Neural cell (in vitro differentiated cells): ENCODE measurements at regions not wholly inside any gene's neighbourhood (a gene's known extent, or its start where the extent isn't known, plus 50 kb on each side); places are given as distances from the start of the nearest gene placed in this dataset.
A peak's percentile ranks its signal among the peaks of the same experiment; 100 is the strongest.

ENCODE experiments used
- H2AFZ ChIP-seq: fragments of 200-600, 300-800 bp; sonication (generic), shearing (Covaris generic); 2 replicates; pipeline ENCODE4 v1.6.0; 2014; ENCODE audit warnings: low read depth, mild to moderate bottlenecking, antibody characterized with exemption, low read length, moderate library complexity
- H3F3A ChIP-seq: fragments of 200-600 bp; shearing (Covaris generic); 2 replicates; pipeline ENCODE4 v1.6.1; 2016; ENCODE audit warnings: mild to moderate bottlenecking, moderate library complexity, mixed read lengths, antibody characterized with exemption, low read length; ENCODE audit not compliant: insufficient read depth, poor library complexity, severe bottlenecking
- H3K27ac ChIP-seq: fragments of 200-600, 300-800 bp; sonication (generic), shearing (Covaris generic); 2 replicates; pipeline ENCODE4 v1.5.1; 2014; ENCODE audit warnings: mild to moderate bottlenecking, low read length, moderate library complexity
- H3K27me3 ChIP-seq: fragments of 300-800, 200-600 bp; sonication (generic), shearing (Covaris generic); 2 replicates; pipeline ENCODE4 v1.6.0; 2014; ENCODE audit warnings: mild to moderate bottlenecking, low read depth, low read length, moderate library complexity; ENCODE audit not compliant: insufficient read depth
- H3K36me3 ChIP-seq: fragments of 300-800, 200-600 bp; sonication (generic), shearing (Covaris generic); 2 replicates; pipeline ENCODE4 v1.5.1; 2014; ENCODE audit warnings: mild to moderate bottlenecking, antibody characterized with exemption, low read length, moderate library complexity; ENCODE audit not compliant: insufficient read depth
- H3K4me2 ChIP-seq: fragments of 300-800, 200-600 bp; sonication (generic), shearing (Covaris generic); 2 replicates; pipeline ENCODE4 v1.6.0; 2014; ENCODE audit warnings: mild to moderate bottlenecking, low read length
- H3K4me3 ChIP-seq: fragments of 300-800, 200-600 bp; sonication (generic), shearing (Covaris generic); 2 replicates; pipeline ENCODE4 v1.5.1; 2014; ENCODE audit warnings: mild to moderate bottlenecking, low read length, moderate library complexity
- H3K79me2 ChIP-seq: fragments of 200-600 bp; shearing (Covaris generic); replicated peaks from 2 replicates; pipeline ENCODE4 v1.6.0; 2014; ENCODE audit warnings: mild to moderate bottlenecking, low read length, moderate library complexity; ENCODE audit not compliant: insufficient read depth
- H3K9ac ChIP-seq: fragments of 300-800, 200-600 bp; sonication (generic), shearing (Covaris generic); 2 replicates; pipeline ENCODE4 v1.6.1; 2016; ENCODE audit warnings: mild to moderate bottlenecking, low read length, mixed read lengths
- H3K9me2 ChIP-seq: fragments of 200-600 bp; shearing (Covaris generic); 2 replicates; pipeline ENCODE4 v1.6.1; 2016; ENCODE audit warnings: mild to moderate bottlenecking, low read length, mixed read lengths; ENCODE audit not compliant: insufficient read depth
- H3K9me3 ChIP-seq: fragments of 200-600, 300-800 bp; sonication (generic), shearing (Covaris generic); 2 replicates; pipeline ENCODE4 v1.6.1; 2016; ENCODE audit warnings: mild to moderate bottlenecking, mixed run types, low read length, moderate library complexity, mixed read lengths
- H4K20me1 ChIP-seq: fragments of 200-600 bp; shearing (Covaris generic); 2 replicates; pipeline ENCODE4 v1.6.1; 2016; ENCODE audit warnings: mild to moderate bottlenecking, mixed run types; ENCODE audit not compliant: insufficient read depth
- CTCF ChIP-seq: fragments of 450-650 bp; IDR thresholded peaks from 2 replicates; pipeline ENCODE4 v1.5.1; 2014; ENCODE audit warnings: antibody characterized with exemption, mild to moderate bottlenecking, moderate library complexity; ENCODE audit not compliant: poor library complexity, severe bottlenecking
- EP300 ChIP-seq: fragments of 450-650 bp; conservative IDR thresholded peaks from 2 replicates; pipeline ENCODE4 v1.6.1; 2014; ENCODE audit warnings: antibody characterized with exemption, mild to moderate bottlenecking, moderate library complexity; ENCODE audit not compliant: poor library complexity, severe bottlenecking
- MXI1 ChIP-seq: fragments of 450-650 bp; conservative IDR thresholded peaks from 2 replicates; pipeline ENCODE4 v1.6.1; 2014; ENCODE audit warnings: antibody characterized with exemption, mild to moderate bottlenecking; ENCODE audit not compliant: poor library complexity, severe bottlenecking
- POLR2AphosphoS5 ChIP-seq: IDR thresholded peaks from 2 replicates; pipeline ENCODE4 v1.6.1; 2012
- RAD21 ChIP-seq: fragments of 450-650 bp; conservative IDR thresholded peaks from 2 replicates; pipeline ENCODE4 v1.6.1; 2014; ENCODE audit warnings: antibody characterized with exemption, mild to moderate bottlenecking, moderate library complexity
- SMC3 ChIP-seq: fragments of 450-650 bp; conservative IDR thresholded peaks from 2 replicates; pipeline ENCODE4 v1.6.1; 2014; ENCODE audit warnings: antibody characterized with exemption, mild to moderate bottlenecking, moderate library complexity; ENCODE audit not compliant: poor library complexity
- TAF1 ChIP-seq: IDR thresholded peaks from 2 replicates; pipeline ENCODE4 v1.6.1; 2012; ENCODE audit warnings: low read depth

GRCh38 chr4:136922066-136922465 is 610.2 kb downstream of the PCDH18 start:
- Histone ChIP-seq H3K36me3 (no peaks in the 10 kb centered on the region), H3K9me3 (no peaks in the 10 kb centered on the region), H3K4me3 (no peak overlapping the region), H4K20me1 (no peaks in the 10 kb centered on the region), H3K79me2 (no peaks in the 10 kb centered on the region), H3K27me3 (no peaks in the 10 kb centered on the region), H3F3A (no peaks in the 10 kb centered on the region), H3K27ac (no peak overlapping the region), H2AFZ (no peak overlapping the region), H3K9ac (no peak overlapping the region), H3K4me2 (no peak overlapping the region), H3K9me2 (no peaks in the 10 kb centered on the region)
- TF ChIP-seq EP300 (no peak), CTCF (no peak), SMC3 (no peak), POLR2AphosphoS5 (no peak), RAD21 (no peak)

- Histone ChIP-seq H3K9ac (no peak overlapping the region), H4K20me1 (no peaks in the 10 kb centered on the region), H3K4me2 (peak overlapping the region; percentile 13), H3K79me2 (no peaks in the 10 kb centered on the region), H3K27ac (peak overlapping the region; percentile 37), H3K9me3 (no peaks in the 10 kb centered on the region), H2AFZ (no peak overlapping the region), H3K4me3 (peak overlapping the region; percentile 1), H3K27me3 (no peaks in the 10 kb centered on the region), H3K36me3 (no peaks in the 10 kb centered on the region), H3F3A (no peaks in the 10 kb centered on the region), H3K9me2 (no peaks in the 10 kb centered on the region)
- TF ChIP-seq EP300, result peak; percentile 95
- TF ChIP-seq MXI1, result no peak
- peak; percentile 39 for TF ChIP-seq POLR2AphosphoS5
Measured at GRCh38 chr4:136920092-136920881, 612.0 kb downstream of the PCDH18 start.

- no peaks in the 10 kb centered on the region for H3K9me2 ChIP-seq
- no peak overlapping the region for H3K9ac ChIP-seq
Measured at GRCh38 chr4:136918772-136919171, 613.5 kb downstream of the PCDH18 start.

More at GRCh38 chr4:136918772-136919171, 613.5 kb downstream of the PCDH18 start:
- Histone ChIP-seq H3K4me2 (no peak overlapping the region), H3K27me3 (no peaks in the 10 kb centered on the region), H3K79me2 (no peaks in the 10 kb centered on the region), H2AFZ (no peak overlapping the region), H3K4me3 (no peak overlapping the region), H3K36me3 (no peaks in the 10 kb centered on the region), H3F3A (no peaks in the 10 kb centered on the region), H3K9me3 (no peaks in the 10 kb centered on the region), H3K27ac (no peak overlapping the region), H4K20me1 (no peaks in the 10 kb centered on the region)
- TF ChIP-seq POLR2AphosphoS5 (no peak), MXI1 (no peak), SMC3 (no peak), TAF1 (no peak), RAD21 (no peak), CTCF (no peak), EP300 (no peak)
